SK-N-SH treated with all-trans-retinoic acid at 6 μM for 48 hours (cell line): ENCODE measurements at regions not wholly inside any gene's neighbourhood (a gene's known extent, or its start where the extent isn't known, plus 50 kb on each side); places are given as distances from the start of the nearest gene placed in this dataset.

Experiments
- ATAC-seq: fragments of 200-7000 bp; cut with Tn5 transposase; 3 replicates; pipeline ENCODE4 v1.9.1; 2020; ENCODE audit warnings: mild to moderate bottlenecking, moderate library complexity
- ARNTL ChIP-seq: fragments of 450-650 bp; formaldehyde crosslinking; IDR thresholded peaks from 2 replicates; pipeline ENCODE4 v1.5.0; 2020; ENCODE audit warnings: low read depth, mild to moderate bottlenecking, moderate library complexity, borderline replicate concordance
- BACH2 ChIP-seq: fragments of 250-450 bp; sonication (Bioruptor Pico); IDR thresholded peaks from 2 replicates; pipeline ENCODE4 v1.9.0; 2021; ENCODE audit warnings: mild to moderate bottlenecking, borderline replicate concordance
- CREB5 ChIP-seq: fragments of 250-450 bp; sonication (Bioruptor Pico); IDR thresholded peaks from 2 replicates; pipeline ENCODE4 v1.5.1; 2020; ENCODE audit warnings: low read depth, mild to moderate bottlenecking, moderate library complexity
- CSDC2 ChIP-seq: fragments of 250-450 bp; sonication (Bioruptor Pico); IDR thresholded peaks from 2 replicates; pipeline ENCODE4 v1.5.0; 2020; ENCODE audit warnings: mild to moderate bottlenecking, moderate library complexity
- ESRRG ChIP-seq: fragments of 250-450 bp; sonication (Bioruptor Pico); IDR thresholded peaks from 2 replicates; pipeline ENCODE4 v1.6.1; 2021; ENCODE audit warnings: mild to moderate bottlenecking
- ISL1 ChIP-seq: fragments of 250-450 bp; sonication (Bioruptor Pico); IDR thresholded peaks from 2 replicates; pipeline ENCODE4 v2.1.2; 2022; ENCODE audit warnings: mild to moderate bottlenecking, moderate library complexity
- OSR1 ChIP-seq: fragments of 250-450 bp; sonication (Bioruptor Pico); IDR thresholded peaks from 2 replicates; pipeline ENCODE4 v1.8.0; 2022; ENCODE audit warnings: moderate library complexity, mild to moderate bottlenecking, inconsistent platforms
- POU6F1 ChIP-seq: fragments of 250-450 bp; sonication (Bioruptor Pico); IDR thresholded peaks from 2 replicates; pipeline ENCODE4 v1.8.0; 2021; ENCODE audit warnings: low read depth, mild to moderate bottlenecking, moderate library complexity, borderline replicate concordance
- PPARA ChIP-seq: fragments of 250-450 bp; sonication (Bioruptor Pico); IDR thresholded peaks from 2 replicates; pipeline ENCODE4 v1.5.0; 2020; ENCODE audit warnings: mild to moderate bottlenecking, borderline replicate concordance
- RARB ChIP-seq: fragments of 250-450 bp; sonication (Bioruptor Pico); IDR thresholded peaks from 2 replicates; pipeline ENCODE4 v1.8.0; 2021; ENCODE audit warnings: mild to moderate bottlenecking, moderate library complexity
- SNAI2 ChIP-seq: fragments of 250-450 bp; sonication (Bioruptor Pico); IDR thresholded peaks from 2 replicates; pipeline ENCODE4 v1.5.0; 2020; ENCODE audit warnings: mild to moderate bottlenecking, moderate library complexity
- TCF4 ChIP-seq: fragments of 250-450 bp; sonication (Bioruptor Pico); IDR thresholded peaks from 2 replicates; pipeline ENCODE4 v1.8.0; 2021; ENCODE audit warnings: mild to moderate bottlenecking, moderate library complexity, borderline replicate concordance
- TOX ChIP-seq: fragments of 250-450 bp; sonication (Bioruptor Pico); IDR thresholded peaks from 2 replicates; pipeline ENCODE4 v1.8.0; 2021; ENCODE audit warnings: mild to moderate bottlenecking, moderate library complexity, borderline replicate concordance
- TSHZ2 ChIP-seq: fragments of 250-450 bp; sonication (Bioruptor Pico); IDR thresholded peaks from 2 replicates; pipeline ENCODE4 v1.5.0; 2020; ENCODE audit warnings: mild to moderate bottlenecking, moderate library complexity
- ZFP30 ChIP-seq: fragments of 450-650 bp; formaldehyde crosslinking; IDR thresholded peaks from 2 replicates; pipeline ENCODE4 v1.5.0; 2022; ENCODE audit warnings: mild to moderate bottlenecking, moderate library complexity
- ZNF565 ChIP-seq: fragments of 450-650 bp; formaldehyde crosslinking; conservative IDR thresholded peaks from 2 replicates; pipeline ENCODE4 v1.5.0; 2020; ENCODE audit warnings: low read depth, mild to moderate bottlenecking, moderate library complexity
- TF ChIP-seq, protein P1 (sequence below): fragments of 250-450 bp; sonication (Bioruptor Pico); IDR thresholded peaks from 2 replicates; pipeline ENCODE4 v1.8.0; 2020; ENCODE audit warnings: mild to moderate bottlenecking, moderate library complexity, borderline replicate concordance
- TF ChIP-seq, protein P2 (sequence below): fragments of 250-450 bp; sonication (Bioruptor Pico); IDR thresholded peaks from 2 replicates; pipeline ENCODE4 v1.5.1; 2021; ENCODE audit warnings: mild to moderate bottlenecking, moderate library complexity

DNA sequence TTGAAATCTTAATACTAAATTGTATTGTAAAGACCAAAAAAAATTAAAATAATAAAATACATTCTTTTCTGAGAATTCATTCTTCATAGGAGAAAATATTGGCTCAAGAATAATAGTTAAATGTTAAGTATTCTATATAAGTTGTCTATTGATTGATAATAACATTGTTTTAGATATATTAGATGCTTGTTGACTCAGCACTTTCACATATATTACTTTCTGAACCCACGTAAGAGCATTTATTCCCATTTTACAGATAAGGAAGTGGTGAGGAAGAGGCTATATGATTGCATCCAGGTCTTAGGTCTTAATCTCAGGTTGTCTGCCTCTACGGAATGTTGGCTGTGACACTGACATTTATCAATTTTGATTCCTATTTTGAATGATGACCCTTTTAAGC, 898.8 kb downstream of the TTLL7 start:
- TF ChIP-seq TCF4 (CRISPR knock-in tag) (no peak), CREB5 (CRISPR knock-in tag) (no peak), PPARA (CRISPR knock-in tag) (no peak), ZNF565 (no peak), OSR1 (no peak), ZFP30 (no peak), POU6F1 (CRISPR knock-in tag) (no peak), ARNTL (no peak), TOX (no peak), TSHZ2 (no peak), BACH2 (CRISPR knock-in tag) (no peak), ESRRG (CRISPR knock-in tag) (no peak), RARB (CRISPR knock-in tag) (no peak), CSDC2 (CRISPR knock-in tag) (no peak), ISL1 (CRISPR knock-in tag) (no peak)
- TF ChIP-seq, protein P1, sequence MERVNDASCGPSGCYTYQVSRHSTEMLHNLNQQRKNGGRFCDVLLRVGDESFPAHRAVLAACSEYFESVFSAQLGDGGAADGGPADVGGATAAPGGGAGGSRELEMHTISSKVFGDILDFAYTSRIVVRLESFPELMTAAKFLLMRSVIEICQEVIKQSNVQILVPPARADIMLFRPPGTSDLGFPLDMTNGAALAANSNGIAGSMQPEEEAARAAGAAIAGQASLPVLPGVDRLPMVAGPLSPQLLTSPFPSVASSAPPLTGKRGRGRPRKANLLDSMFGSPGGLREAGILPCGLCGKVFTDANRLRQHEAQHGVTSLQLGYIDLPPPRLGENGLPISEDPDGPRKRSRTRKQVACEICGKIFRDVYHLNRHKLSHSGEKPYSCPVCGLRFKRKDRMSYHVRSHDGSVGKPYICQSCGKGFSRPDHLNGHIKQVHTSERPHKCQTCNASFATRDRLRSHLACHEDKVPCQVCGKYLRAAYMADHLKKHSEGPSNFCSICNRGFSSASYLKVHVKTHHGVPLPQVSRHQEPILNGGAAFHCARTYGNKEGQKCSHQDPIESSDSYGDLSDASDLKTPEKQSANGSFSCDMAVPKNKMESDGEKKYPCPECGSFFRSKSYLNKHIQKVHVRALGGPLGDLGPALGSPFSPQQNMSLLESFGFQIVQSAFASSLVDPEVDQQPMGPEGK (CRISPR knock-in tag) = no peak
- TF ChIP-seq, protein P2, sequence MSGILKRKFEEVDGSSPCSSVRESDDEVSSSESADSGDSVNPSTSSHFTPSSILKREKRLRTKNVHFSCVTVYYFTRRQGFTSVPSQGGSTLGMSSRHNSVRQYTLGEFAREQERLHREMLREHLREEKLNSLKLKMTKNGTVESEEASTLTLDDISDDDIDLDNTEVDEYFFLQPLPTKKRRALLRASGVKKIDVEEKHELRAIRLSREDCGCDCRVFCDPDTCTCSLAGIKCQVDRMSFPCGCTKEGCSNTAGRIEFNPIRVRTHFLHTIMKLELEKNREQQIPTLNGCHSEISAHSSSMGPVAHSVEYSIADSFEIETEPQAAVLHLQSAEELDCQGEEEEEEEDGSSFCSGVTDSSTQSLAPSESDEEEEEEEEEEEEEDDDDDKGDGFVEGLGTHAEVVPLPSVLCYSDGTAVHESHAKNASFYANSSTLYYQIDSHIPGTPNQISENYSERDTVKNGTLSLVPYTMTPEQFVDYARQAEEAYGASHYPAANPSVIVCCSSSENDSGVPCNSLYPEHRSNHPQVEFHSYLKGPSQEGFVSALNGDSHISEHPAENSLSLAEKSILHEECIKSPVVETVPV (CRISPR knock-in tag) = no peak
- no peak for ATAC-seq

DNA sequence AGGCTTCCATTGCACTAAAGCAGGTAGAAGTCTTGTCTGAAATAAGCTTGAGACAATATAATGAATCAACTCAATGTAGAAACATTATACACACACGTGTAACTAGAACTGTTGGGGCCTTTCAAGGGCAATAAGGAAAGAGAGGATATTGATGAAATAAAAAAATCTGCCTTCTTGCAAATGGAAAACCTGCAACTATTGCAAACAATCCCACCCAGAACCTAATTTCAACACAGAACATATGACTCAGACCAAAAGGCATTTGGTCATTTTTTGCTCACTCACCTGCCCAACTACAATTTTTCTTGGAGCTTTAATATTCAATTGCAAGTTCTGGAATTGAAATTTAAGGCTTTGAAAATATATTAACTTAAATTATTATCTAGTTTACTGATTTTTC, 900.1 kb downstream of the TTLL7 start:
- TF ChIP-seq ISL1 (CRISPR knock-in tag) (no peak), TSHZ2 (no peak), OSR1 (no peak), ARNTL (no peak)
- ATAC-seq = no peak

DNA sequence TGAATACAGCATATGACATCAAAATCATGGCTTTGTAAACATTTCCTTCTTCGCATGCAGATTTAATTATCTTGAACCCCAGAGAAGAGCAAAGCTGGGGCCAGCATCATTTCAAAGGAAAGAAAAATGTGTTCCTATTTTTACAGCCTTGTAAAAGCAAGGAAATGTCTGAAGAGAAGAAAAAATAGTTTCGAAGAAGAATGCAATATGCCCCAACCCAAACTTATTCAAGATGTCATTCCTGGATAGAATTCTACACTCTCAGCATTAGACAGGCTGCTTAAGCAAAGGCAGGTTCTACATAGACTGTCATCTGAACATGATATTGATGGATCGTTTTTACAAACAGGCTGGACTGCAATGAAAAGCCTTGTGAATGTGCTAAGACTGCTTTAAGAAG, 900.8 kb downstream of the TTLL7 start:
- TF ChIP-seq SNAI2 (CRISPR knock-in tag) (no peak), TSHZ2 (no peak), OSR1 (no peak)
- peak; percentile 57 for ATAC-seq
